HepG2 (cell line): ENCODE measurements at regions not wholly inside any gene's neighbourhood (a gene's known extent, or its start where the extent isn't known, plus 50 kb on each side); places are given as distances from the start of the nearest gene placed in this dataset.

Source experiments
- ATAC-seq: fragments of 200-7000 bp; cut with Tn5 transposase; 3 replicates; pipeline ENCODE4 v1.9.1; 2020; ENCODE audit warnings: mild to moderate bottlenecking, moderate library complexity
- BruUV-seq: library from RNA; stranded (reverse); fragments of 400-500 nt; replicated peaks from 2 replicates; lab custom pipeline; 2021; lab: Mats Ljungman, UMichigan
- CTCF ChIA-PET: fragments of 300-600 bp; formaldehyde crosslinking; extraction: SDS; loops from one replicate; lab custom pipeline; 2021; ENCODE audit warnings: low total read pairs, inconsistent platforms, low intra/inter-chr PET ratio; lab: Yijun Ruan, JAX
- POLR2A ChIA-PET: fragments of 350-600 bp; sonication (Branson Sonifier 250); formaldehyde crosslinking; loops from one replicate; lab custom pipeline; 2020; ENCODE audit warnings: antibody characterized with exemption, inconsistent platforms; lab: Yijun Ruan, JAX
- DNase-seq: peaks from one replicate; pipeline ENCODE4 v3.0.0-alpha.2; 2015; ENCODE audit warnings: low spot score
- FAIRE-seq: peaks from 3 replicates; lab custom pipeline; 2011; peaks lifted over from hg19 to GRCh38; lab: Jason Lieb, UNC
- H2AFZ ChIP-seq: one replicate; pipeline ENCODE4 v1.6.1; 2011; ENCODE audit warnings: low read length, inconsistent platforms
- H3K27ac ChIP-seq: fragments of 300-600 bp; 3 replicates; pipeline ENCODE4 v1.8.0; 2011; ENCODE audit warnings: mixed run types, mild to moderate bottlenecking, mixed read lengths, low read length, inconsistent platforms; ENCODE audit not compliant: insufficient read depth; ENCODE audit errors: extremely low read length
- H3K27me3 ChIP-seq, 2 experiments: fragments of 200-600 bp in 1 of 2; 2 replicates in 1 of 2; 3 replicates in 1 of 2; pipeline versions ENCODE4 v1.6.0 to v1.8.0; 2011; ENCODE audit warnings: low read length in 2 of 2, mild to moderate bottlenecking in 2 of 2, moderate library complexity in 2 of 2, inconsistent platforms in 1 of 2; ENCODE audit not compliant: insufficient read depth in 2 of 2, control insufficient read depth in 1 of 2
- H3K36me3 ChIP-seq, 2 experiments: fragments of 200-600 bp in 1 of 2; replicated peaks in 1 of 2; 2 replicates in 1 of 2; 3 replicates in 1 of 2; pipeline versions ENCODE4 v1.5.1 to v1.8.0; 2011; ENCODE audit warnings: low read length in 2 of 2, inconsistent platforms in 1 of 2; ENCODE audit not compliant: insufficient read depth in 2 of 2, control insufficient read depth in 1 of 2
- H3K4me1 ChIP-seq: 2 replicates; pipeline ENCODE4 v1.5.1; 2012; ENCODE audit warnings: low read length, inconsistent platforms; ENCODE audit not compliant: insufficient read depth
- H3K4me2 ChIP-seq: 2 replicates; pipeline ENCODE4 v1.6.0; 2011; ENCODE audit warnings: low read depth, low read length, inconsistent platforms
- H3K4me3 ChIP-seq, 3 experiments: fragments of 200-600 bp in 1 of 3; sonication (generic), shearing (Covaris generic) in 1 of 3; replicated peaks in 1 of 3; 2 replicates each; pipeline ENCODE4 v1.5.1; 2011 to 2016; ENCODE audit warnings: low read length in 3 of 3, inconsistent platforms in 2 of 3, low read depth in 2 of 3, mild to moderate bottlenecking in 2 of 3, control low read depth in 1 of 3, mixed read lengths in 1 of 3; ENCODE audit not compliant: insufficient read depth in 1 of 3
- H3K79me2 ChIP-seq: one replicate; pipeline ENCODE4 v1.6.1; 2011; ENCODE audit warnings: low read length, inconsistent platforms; ENCODE audit not compliant: insufficient read depth
- H3K9ac ChIP-seq: 2 replicates; pipeline ENCODE4 v1.6.0; 2011; ENCODE audit warnings: mild to moderate bottlenecking, low read depth, low read length, inconsistent platforms; ENCODE audit not compliant: insufficient read depth
- H3K9me3 ChIP-seq: 2 replicates; pipeline ENCODE4 v1.5.1; 2012; ENCODE audit warnings: mild to moderate bottlenecking, low read length
- H4K20me1 ChIP-seq: 2 replicates; pipeline ENCODE4 v1.6.0; 2011; ENCODE audit warnings: inconsistent platforms, mild to moderate bottlenecking, low read length, moderate library complexity; ENCODE audit not compliant: insufficient read depth
- CHD2 ChIP-seq: IDR thresholded peaks from 2 replicates; pipeline ENCODE4 v1.6.1; 2011; ENCODE audit warnings: low read depth, low read length, improper control_type of control experiment
- CREB1 ChIP-seq, 2 experiments: fragments of 450-650 bp in 1 of 2; IDR thresholded peaks; 2 replicates each; pipeline ENCODE4 v1.6.1; 2016 to 2017; ENCODE audit warnings: control low read depth in 1 of 2, mild to moderate bottlenecking in 1 of 2, missing compliant biosample characterization in 1 of 2, missing genetic modification characterization in 1 of 2
- IKZF5 ChIP-seq: IDR thresholded peaks from 2 replicates; pipeline ENCODE4 v1.6.1; 2018; ENCODE audit warnings: missing genetic modification reagents, mild to moderate bottlenecking, missing compliant biosample characterization
- NBN ChIP-seq: fragments of 450-650 bp; conservative IDR thresholded peaks from 2 replicates; pipeline ENCODE4 v1.6.1; 2017
- PLRG1 ChIP-seq: fragments of 450-650 bp; conservative IDR thresholded peaks from 2 replicates; pipeline ENCODE4 v1.6.1; 2016
- SP4 ChIP-seq: sonication (generic); formaldehyde crosslinking; IDR thresholded peaks from 2 replicates; pipeline ENCODE4 v1.8.1; 2023; ENCODE audit warnings: mild to moderate bottlenecking, missing genetic modification reagents
- TMF1 ChIP-seq: sonication (generic); formaldehyde crosslinking; IDR thresholded peaks from 2 replicates; pipeline ENCODE4 v1.8.1; 2022; ENCODE audit warnings: low read depth, missing genetic modification reagents
- ZMAT3 ChIP-seq: sonication (generic); formaldehyde crosslinking; conservative IDR thresholded peaks from 2 replicates; pipeline ENCODE4 v1.7.0; 2021; ENCODE audit warnings: missing genetic modification reagents
- ZNF30 ChIP-seq: sonication (generic); formaldehyde crosslinking; IDR thresholded peaks from 2 replicates; pipeline ENCODE4 v1.5.0; 2020; ENCODE audit warnings: mild to moderate bottlenecking, missing genetic modification reagents
- WGBS: methylation state at CpG from one replicate; pipeline ENCODE4 v1.1.6; 2017; ENCODE audit warnings: low lambda C conversion rate; 5-methylcytosine and 5-hydroxymethylcytosine counted together
- in situ Hi-C: cut with HindIII; loops from 2 replicates; pipeline ENCODE4 v1.10.0; 2017; ENCODE audit warnings: low pct_unique_long_range_greater_than_20kb; ENCODE audit not compliant: extremely low pct_ligation_motif_present
- intact Hi-C: fragments of 100-400 bp; cut with micrococcal nuclease; formaldehyde crosslinking; loops from one replicate; pipeline ENCODE4 v1.10.0; 2022; ENCODE audit not compliant: unreplicated experiment
- TF ChIP-seq, protein P1 (sequence below): sonication (generic); formaldehyde crosslinking; IDR thresholded peaks from 2 replicates; pipeline ENCODE4 v1.4.0; 2020; ENCODE audit warnings: mild to moderate bottlenecking, low read depth, missing genetic modification reagents
- TF ChIP-seq, protein P2 (sequence below): IDR thresholded peaks from 2 replicates; pipeline ENCODE4 v1.6.1; 2016; ENCODE audit warnings: low read depth, missing genetic modification reagents, missing compliant biosample characterization

DNA sequence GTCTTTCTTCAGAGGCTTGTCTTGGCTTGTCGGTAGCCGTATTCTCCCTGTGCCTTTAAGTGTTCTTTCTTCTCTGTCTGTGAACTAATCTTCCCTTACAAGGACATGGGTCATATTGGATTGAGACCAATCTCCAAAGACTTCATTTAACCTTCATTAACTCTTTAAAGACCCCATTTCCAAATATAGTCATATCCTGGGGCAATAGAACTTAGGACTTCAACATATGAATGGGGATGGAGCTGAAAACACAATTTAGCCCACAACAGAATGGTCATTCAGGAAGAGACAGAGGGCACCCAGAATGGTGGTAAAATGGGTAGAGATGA is 82.1 kb upstream of the TANK start:
- H3K79me2 ChIP-seq: no peaks in the 10 kb centered on the region
- CTCF ChIA-PET: no interaction called here
- no peak overlapping the region for H3K27ac ChIP-seq
- no peak overlapping the region for H2AFZ ChIP-seq
- 96% methylated on average over 2 of the region's 2 CpGs for WGBS
- no peak overlapping the region for H3K4me3 ChIP-seq
- H3K27me3 ChIP-seq: no peaks in the 10 kb centered on the region; a peak in 1 of 5 replicates
- H3K4me2 ChIP-seq: no peak overlapping the region
- intact Hi-C loops (no loop called here), in situ Hi-C loops (no loop called here)
- DNase-seq: no peak
- no TSS peak for BruUV-seq
- H3K9ac ChIP-seq: no peak overlapping the region
- no peaks in the 10 kb centered on the region for H3K9me3 ChIP-seq
- no peak for FAIRE-seq
- H3K36me3 ChIP-seq: no peaks in the 10 kb centered on the region
- TF ChIP-seq PLRG1 (no peak), TMF1 (no peak), ZMAT3 (no peak), ZNF30 (no peak), IKZF5 (CRISPR knock-in tag) (no peak), SP4 (no peak), CHD2 (no peak), NBN (no peak), CREB1 (IDR thresholded peaks at IDR 0.05) (no peak), CREB1 (CRISPR knock-in tag; IDR thresholded peaks at IDR 0.05) (no peak)
- TF ChIP-seq, protein P1, sequence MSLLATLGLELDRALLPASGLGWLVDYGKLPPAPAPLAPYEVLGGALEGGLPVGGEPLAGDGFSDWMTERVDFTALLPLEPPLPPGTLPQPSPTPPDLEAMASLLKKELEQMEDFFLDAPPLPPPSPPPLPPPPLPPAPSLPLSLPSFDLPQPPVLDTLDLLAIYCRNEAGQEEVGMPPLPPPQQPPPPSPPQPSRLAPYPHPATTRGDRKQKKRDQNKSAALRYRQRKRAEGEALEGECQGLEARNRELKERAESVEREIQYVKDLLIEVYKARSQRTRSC (CRISPR knock-in tag): no peak
- TF ChIP-seq, protein P2, sequence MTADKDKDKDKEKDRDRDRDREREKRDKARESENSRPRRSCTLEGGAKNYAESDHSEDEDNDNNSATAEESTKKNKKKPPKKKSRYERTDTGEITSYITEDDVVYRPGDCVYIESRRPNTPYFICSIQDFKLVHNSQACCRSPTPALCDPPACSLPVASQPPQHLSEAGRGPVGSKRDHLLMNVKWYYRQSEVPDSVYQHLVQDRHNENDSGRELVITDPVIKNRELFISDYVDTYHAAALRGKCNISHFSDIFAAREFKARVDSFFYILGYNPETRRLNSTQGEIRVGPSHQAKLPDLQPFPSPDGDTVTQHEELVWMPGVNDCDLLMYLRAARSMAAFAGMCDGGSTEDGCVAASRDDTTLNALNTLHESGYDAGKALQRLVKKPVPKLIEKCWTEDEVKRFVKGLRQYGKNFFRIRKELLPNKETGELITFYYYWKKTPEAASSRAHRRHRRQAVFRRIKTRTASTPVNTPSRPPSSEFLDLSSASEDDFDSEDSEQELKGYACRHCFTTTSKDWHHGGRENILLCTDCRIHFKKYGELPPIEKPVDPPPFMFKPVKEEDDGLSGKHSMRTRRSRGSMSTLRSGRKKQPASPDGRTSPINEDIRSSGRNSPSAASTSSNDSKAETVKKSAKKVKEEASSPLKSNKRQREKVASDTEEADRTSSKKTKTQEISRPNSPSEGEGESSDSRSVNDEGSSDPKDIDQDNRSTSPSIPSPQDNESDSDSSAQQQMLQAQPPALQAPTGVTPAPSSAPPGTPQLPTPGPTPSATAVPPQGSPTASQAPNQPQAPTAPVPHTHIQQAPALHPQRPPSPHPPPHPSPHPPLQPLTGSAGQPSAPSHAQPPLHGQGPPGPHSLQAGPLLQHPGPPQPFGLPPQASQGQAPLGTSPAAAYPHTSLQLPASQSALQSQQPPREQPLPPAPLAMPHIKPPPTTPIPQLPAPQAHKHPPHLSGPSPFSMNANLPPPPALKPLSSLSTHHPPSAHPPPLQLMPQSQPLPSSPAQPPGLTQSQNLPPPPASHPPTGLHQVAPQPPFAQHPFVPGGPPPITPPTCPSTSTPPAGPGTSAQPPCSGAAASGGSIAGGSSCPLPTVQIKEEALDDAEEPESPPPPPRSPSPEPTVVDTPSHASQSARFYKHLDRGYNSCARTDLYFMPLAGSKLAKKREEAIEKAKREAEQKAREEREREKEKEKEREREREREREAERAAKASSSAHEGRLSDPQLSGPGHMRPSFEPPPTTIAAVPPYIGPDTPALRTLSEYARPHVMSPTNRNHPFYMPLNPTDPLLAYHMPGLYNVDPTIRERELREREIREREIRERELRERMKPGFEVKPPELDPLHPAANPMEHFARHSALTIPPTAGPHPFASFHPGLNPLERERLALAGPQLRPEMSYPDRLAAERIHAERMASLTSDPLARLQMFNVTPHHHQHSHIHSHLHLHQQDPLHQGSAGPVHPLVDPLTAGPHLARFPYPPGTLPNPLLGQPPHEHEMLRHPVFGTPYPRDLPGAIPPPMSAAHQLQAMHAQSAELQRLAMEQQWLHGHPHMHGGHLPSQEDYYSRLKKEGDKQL (CRISPR knock-in tag): no peak
- H3K4me1 ChIP-seq: no peaks in the 10 kb centered on the region
- no peak for ATAC-seq
- no peaks in the 10 kb centered on the region for H4K20me1 ChIP-seq
- POLR2A ChIA-PET: no interaction called here
